Medulla oblongata (tissue), 1 donor: ENCODE measurements at regions not wholly inside any gene's neighbourhood (a gene's known extent, or its start where the extent isn't known, plus 50 kb on each side); places are given as distances from the start of the nearest gene placed in this dataset.
A peak's percentile ranks its signal among the peaks of the same experiment; 100 is the strongest.

Experiments
- DNase-seq: peaks from one replicate; pipeline ENCODE4 v3.0.0-alpha.2; 2015; ENCODE audit errors: extremely low spot score

DNA sequence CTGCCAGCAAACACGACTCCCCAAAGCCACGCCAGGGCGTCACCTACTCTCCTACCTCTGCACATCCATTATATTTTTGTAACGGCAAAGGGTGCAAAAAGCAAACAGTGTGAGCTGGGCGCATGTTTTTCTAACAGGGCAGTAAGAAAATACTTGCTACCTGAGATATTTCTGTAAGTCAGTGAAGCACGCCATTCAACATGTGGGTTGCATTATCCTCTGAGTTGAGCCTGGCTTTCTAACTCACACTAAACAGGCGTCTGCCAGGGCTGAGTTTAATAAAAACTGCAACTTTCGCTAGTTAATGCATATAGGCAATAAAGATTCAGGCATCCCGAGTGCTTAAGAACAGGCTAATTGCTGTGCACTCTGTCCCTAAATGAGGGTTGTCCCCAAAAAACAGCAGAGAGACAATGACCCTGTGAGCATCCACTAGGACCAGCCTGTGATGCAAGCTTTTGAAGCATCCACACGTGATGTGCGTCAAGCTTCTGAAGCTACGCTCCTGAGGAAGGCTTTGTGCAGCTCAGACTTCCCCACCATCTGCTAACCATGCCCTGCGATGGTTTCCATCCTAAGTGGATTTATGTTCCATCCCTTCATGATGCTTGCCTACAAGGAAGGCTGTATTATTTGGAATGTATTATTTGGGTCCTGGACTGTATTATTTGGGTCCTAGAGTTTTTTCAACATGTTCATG lies 70.0 kb upstream of the SIM2 start:
- no peak for DNase-seq

DNA sequence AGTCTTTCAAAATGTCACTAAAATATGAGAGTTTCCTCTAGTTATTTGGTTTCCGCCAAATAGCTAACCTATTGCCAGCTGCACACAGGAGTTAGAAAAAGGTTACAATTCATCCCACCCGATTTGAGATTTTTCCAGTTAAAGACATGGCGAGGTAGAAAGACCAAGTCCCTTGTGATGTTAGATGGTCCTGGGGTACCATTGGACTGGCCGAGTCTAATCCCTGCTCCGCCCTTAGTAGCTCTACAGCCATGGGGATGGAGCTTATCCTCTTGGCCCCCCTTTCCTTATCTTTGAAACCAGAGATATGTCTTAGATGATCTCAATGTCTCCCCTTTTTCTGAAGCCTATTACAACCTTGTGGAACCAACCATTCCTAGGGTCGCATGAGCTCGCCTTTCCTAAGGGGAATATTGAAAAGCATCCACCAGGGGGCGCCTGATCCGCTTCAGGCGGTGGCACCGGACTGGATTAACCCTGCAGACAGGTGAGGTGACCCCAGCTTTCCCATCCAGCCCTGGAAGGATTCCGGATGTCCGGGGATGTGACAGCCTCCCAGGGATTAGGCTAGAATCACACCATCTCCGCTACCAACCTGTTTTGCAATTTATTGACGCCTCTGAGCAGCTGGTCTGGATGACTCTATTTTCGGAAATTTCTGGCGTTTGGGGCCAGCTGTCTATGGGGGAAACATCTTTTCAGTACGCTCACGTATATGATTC lies 68.3 kb upstream of the SIM2 start:
- DNase-seq = peak; percentile 27

DNA sequence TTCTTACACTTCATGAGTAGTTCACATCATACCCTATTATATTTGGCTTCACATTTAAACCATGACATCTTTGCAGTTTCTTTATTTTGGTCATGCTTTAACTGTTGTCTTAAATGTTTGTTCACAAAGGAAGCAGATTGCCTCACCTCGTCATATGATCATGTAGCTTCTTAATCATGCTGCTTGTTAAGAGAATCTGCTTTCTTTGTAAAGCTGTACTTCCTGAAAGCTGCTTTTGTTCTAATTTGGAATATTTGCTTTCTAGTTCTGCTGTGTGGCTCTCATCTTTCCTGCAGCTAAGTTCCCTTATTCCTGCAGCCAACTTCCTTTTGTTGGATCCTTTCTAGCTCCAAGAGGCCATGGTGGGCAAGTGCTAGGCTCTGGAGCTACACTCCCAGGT lies 62.9 kb upstream of the SIM2 start:
- DNase-seq = no peak

DNA sequence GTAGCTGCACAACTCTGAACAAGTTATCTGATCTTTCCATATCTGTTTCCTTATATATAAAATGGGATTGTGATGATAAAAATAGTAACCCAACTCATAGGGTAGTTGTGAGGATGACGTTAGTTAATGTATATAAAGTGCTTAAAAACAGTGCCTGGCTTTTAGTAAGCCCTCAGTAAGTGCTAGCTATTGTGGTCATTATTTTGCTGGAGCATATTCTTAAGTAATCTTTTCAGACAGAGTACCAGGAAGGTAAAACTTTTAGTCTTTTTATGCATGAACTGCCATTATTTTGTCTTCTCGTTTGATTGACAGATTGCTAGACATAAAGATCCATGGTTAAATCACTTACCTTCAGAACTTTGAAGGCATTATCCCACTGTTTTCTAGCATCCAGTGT lies 62.5 kb upstream of the SIM2 start:
- no peak for DNase-seq

DNA sequence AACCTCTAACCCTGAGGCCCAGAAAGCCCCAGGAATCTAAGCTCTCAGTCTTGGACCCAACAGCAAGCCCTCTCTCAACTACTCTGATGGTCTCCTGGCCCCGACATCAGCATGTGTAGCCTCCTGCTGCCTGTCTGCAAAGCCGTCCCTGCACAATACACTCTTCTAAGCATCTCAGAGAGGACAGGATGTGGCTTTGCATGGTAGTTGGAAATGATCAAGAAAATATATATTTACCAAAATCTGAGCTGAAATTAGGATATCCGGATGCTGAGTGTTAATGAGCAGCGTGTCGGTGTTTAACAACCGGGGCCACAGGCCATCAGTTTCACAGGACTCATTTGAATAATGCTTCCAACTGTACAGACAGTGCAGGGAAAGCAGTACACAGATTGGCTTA lies 59.1 kb upstream of the SIM2 start:
- DNase-seq = no peak

DNA sequence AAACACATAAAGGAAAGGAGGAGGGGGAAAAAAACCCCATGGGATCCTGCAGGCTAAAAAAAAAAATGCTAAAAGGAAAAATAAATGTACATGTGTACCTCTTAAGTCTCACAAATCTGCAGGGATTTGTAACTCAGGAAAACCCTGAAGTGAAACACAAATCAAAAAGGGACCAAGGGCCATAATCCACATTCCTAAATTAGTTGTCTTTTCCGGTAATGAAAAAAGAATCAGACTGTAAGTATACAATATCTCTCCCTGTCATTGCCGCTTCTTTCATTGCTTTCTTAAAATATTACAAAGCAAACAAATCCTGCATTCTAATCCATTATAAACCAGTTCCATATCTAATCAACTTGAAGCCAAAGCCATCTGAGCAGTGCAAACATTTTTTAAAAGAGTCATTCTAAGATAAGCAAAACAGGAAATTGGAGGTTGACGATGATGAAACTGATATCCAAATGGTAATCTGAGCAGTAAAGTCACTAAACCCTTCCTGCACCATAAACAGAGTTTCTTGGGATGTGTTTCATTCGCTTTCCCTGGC lies 58.7 kb upstream of the SIM2 start:
- DNase-seq = no peak

DNA sequence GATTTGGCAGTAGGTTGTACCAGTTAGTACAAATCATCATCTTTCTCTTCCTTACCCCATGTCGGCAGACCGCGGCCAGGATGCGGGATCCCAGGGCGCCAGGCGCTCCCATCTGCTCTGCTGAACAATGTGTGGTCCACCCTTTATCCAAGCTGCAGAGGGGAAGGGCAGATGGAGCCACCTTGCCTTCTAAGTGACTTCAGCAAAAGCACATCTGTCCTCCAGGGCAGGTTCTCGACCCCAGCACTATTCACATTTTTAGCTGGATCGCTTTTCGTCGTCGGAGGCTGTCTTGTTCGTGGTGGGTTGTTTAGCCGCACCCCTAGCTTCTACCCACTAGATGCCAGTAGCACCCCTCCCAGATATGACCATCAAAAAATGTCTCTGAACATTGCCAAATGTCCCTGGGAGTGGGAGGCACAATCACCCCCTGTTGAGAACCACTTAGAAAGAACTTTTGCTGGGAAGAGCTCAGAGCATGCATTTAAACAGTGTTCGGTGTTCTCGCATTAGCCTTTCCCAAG lies 58.1 kb upstream of the SIM2 start:
- no peak for DNase-seq

DNA sequence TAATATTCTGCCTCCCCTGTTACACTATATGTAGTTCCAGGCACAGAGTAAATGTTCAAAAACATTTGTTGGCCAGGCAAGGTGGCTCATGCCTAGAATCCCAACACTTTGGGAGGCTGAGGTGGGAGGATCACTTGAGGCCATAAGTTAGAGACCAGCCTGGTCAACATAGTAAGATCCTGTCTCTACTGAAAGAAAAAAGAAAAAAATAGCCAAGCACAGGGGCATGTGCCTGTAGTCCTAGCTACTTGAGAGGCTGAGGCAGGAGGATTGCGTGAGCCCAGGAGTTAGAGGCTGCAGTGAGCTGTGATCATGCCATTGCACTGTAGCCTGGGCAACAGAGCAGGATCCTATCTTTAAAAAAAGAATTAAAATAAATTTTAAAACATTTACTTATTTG lies 57.6 kb upstream of the SIM2 start:
- no peak for DNase-seq

DNA sequence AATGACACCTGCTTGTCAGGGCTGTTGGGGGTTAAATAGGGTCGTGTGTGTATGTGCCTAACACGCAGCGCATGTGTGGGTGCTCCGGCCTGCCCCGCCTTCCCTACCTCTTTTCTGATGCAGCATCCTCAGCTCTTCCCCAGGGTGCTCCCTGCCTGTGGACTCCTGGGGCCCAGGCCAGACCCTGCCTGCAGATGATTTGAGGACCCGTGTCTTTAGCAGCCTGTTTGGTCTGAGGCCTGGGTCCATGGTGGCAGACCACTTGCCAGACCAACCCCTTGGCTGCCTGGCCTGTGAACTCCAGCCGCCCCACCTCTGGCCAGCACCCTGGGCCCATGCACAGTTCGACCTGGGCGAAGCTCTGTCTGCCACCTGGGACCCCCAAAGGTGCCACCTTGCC lies 57.0 kb upstream of the SIM2 start:
- no peak for DNase-seq

DNA sequence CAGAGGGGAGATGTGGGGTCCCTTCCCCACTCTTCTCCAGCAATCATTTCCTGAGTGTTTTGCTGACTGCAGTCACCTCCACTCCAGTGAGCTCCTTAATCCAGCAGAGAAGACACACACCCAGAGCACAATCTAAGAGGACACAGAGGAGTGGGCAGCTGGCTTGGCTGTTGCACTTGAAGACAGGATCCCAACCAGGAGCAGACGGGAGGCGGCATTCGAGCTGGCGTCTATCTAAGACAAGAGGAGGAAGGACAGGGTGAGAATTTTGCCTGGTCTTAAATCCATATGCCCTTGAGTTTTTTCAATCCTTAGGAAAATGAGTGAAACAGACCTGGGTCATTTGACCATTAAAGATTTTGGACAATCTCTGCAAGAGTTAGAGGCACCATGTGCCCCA lies 56.1 kb upstream of the SIM2 start:
- DNase-seq = no peak

DNA sequence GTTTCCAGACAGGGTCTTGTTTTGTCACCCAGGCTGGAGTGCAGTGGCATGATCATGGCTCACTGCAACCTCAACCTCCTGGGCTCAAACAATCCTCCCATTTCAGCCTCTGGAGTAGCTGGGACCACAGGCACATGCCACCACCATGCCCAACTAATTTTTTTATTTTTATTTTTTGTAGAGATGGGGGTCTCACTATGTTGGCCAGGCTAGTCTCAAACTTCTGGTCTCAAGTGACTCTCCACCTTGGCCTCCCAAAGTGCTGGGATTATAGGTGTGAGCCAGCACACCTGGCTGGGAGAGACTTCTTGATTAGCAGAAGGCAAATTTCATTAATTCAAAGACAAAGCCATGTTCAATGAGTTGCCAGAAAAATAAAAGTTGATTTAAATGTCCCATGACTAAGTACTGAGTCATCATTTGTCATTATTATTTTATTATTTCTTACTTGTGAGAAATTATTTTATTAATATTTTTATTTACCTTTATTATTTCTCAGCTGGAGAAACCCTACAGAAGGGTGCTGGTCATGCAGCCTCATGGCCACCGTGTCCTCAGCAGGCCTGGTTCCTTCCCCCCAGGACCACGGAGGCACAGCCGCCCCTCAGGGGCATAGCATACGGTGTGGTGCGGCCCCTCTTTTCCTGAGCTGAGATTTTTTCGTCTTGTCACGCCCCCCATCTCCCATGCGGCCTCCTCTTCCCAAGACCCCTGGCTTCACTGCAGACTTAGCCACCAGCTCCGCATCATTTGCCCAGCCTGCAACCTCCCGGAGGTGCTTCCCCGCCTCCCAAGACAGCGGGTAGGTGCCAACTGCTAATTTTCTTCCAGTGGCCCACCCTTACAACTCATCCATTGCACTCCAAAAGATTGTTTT lies 55.3 kb upstream of the SIM2 start:
- no peak for DNase-seq

DNA sequence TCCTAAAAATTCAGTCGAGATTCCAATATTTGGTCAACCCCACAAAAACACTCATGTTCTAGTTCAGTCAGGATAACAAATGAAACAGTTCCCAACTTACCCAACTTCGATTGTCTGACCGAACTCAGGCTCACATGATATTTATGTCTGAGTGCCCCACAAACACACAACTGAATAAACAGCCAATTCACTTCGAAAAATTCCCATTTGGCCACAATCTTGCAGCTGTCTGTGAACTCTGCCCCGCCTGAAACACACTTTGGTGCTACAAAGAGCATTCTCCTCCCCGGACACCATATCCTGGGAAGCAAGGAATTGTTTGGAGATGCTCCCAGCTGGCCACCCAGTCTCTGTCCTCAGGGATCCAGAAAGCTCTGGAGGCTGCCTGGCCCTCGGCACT lies 52.9 kb upstream of the SIM2 start:
- DNase-seq = no peak

DNA sequence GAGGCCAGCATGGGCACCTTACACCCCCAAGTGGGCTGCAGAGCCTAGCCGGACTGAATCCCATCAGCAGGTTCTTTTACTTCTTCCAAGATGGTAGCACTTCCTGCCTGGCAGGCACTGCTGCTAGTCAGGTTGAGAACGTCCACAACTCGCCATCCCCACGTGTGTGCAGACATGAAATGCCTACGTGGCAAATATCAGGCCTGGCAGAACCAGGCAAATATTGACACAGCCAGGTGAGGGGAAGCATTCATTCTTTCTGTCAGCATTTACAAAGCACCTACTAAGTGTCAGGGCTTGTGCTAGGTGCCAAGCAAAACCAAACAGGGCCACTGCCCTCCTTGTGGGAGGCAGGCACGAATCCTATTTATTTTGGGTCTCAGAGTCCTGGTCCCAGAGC lies 52.3 kb upstream of the SIM2 start:
- no peak for DNase-seq

DNA sequence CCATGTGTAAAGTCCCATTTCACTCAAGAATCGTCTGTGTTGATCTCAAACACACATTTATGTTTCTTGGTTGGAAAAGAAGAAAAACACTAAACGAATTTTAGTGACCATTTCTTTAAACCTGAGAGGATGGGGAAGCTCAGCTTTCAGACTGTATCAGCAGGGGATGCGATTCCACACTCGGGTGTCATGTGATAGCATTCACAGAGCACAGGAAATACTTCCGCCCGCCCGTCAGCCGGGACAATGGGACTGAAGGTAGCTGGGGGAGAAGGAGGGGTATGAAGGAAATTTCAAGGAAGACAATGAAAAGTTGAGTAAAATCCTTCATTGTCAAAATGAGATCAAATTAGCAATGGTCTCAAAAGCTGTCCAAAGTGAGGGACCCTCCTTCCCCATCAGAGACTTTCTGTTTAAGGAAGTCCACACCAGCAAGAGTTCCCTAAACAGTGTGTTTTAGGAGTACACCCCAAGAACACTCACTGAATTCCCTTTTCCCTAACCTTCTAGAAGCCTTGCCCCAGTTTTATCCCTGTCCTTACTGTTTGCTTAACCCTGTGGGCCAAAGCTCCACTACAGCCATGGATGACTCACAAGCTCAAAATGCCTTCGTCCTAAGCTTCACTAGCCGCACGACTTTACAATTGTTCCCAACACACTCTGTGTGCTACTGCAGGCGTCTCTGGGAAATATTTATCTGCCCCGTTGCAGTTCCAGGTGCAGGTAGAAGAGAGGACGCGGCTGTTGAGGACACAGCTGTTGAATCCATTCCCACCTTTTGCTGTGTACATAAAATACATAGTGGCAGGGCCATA lies 51.4 kb upstream of the SIM2 start:
- no peak for DNase-seq
